ENCODE measurements at regions not wholly inside any gene's neighbourhood (a gene's known extent, or its start where the extent isn't known, plus 50 kb on each side); places are given as distances from the start of the nearest gene placed in this dataset.

DNA sequence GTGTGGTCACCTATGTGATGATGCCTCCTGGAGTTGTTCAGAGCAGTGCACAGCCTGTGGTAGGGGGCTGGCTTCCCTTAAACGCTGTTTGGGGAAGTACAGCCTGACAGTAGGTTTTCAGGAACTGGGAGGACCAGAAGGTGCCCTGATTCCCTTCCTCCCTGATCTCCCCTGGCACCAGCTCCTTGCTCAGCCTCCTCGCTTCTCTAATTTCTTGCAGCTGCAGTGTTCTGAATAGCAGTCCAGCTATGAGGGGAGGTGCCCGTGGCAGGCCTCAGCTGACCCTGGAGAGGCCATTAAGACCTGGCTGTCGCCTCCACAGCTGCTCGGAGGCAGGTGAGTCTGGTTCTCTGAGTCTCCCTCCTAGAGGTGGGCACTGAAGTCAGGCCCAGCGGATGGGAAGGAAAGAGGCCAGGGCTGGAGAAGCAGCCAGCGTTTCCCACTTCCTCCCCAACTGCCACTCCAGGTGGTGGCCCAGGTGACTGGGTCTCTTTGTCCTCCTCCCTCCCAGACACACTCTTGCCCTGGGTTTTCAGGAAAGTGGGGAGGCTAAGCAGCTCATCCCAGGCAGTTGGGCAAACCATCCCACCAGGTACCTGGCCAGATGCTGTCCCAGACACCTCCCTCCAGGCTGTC lies 52.0 kb upstream of the RPL11 start:
- no peak for DNase-seq (ENCODE audit: low read depth)

DNA sequence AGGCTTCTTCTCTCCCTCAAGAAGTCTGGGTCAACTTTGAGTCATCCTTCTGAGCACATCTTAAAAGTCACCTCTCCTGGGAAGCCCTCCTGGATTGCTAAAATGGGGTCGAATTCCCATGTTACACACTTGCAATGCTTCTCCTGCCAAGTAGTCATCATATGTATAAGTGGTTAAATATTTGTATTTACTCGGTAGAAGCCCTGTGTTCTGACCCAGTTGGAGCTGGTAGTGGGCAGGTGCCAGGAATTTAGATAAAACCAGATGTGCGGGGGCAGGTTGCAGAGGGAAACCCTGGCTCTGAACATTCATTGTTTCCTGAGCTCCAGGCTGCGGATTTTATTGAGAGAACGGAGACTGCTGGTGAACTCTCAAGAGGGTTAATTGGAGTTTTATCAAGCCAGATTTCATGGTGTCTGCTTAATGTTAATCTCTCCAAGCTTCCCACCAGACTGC lies 52.8 kb upstream of the RPL11 start:
- no peak for DNase-seq (ENCODE audit: low read depth)

DNA sequence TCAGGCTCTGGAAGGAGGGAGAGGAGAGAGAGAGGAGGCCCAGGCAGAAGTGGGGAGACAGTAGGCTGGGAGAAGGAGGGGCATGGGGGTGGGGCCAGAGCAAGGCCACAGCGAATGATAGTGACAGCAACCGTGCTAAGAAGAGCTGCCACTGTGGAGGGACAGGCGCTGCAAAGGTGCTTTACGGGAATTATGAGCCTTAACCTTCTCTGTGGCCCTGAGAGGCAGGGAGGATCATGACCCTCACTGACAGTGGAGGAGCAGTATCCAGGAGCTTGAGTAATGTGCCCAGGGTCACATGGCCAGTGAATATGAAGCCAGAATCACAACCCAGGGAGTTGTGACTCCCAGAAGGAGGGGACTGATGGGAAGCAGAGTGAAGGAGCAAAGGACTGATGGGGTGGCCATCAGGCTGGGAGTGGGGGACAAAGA lies 53.4 kb upstream of the RPL11 start:
- DNase-seq (ENCODE audit: low read depth): no peak

DNA sequence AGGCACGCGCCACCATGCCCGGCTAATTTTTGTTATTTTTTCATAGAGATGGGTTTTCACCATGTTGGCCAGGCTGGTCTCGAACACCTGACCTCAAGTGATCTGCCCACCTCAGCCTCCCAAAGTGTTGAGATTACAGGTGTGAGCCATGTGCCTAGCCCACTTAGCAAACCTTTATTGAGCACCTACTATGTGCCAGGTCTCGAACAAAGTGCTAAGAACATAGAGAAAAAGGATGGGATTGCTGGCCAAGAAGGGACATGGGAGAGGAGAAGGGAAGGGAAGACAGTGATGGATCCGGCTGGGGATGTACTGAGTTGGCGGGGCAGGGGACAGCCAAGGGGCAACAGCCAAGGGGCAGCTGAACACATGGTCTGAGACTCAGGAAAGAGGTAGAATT lies 55.6 kb upstream of the RPL11 start:
- DNase-seq (ENCODE audit: low read depth): no peak

DNA sequence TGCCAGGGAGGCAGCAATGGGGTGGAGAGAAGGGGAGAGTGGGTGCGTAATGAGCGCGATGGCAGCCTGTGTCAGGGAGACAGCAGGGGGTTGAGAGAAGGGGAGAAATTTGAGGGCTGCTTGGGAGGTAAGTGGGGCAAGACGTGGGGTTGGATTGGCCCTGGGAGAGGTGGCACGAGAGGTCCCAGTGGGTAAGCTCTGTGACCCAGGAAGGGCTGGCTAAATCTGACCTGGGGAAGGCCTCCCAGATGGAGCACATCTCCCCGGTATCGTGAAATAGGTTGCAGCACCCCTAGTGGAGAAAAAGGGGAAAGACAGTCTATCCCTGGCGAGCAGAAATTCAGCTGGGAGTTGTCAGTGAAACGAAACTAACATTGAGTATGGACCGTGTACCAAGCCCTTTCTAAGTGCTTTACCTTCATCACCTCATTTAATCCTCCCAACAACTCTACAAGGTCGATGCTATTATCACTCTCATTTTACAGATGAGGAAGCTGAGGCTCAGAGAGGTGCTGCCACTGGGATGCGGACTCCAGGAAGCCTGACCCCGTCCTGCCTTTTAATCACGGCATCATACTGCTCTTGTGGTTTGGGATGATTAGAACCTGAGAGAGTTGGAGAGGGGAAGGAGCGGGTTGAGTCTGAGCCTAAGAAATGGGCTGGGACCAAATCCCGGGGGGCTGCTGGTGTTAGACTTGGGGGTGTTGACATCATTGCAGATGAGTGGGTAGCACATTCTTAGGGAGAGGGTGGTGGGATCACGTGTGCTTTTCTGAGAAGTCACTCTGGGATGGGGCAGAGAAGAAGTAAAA lies 56.6 kb upstream of the RPL11 start:
- DNase-seq (ENCODE audit: low read depth): peak; percentile 73

DNA sequence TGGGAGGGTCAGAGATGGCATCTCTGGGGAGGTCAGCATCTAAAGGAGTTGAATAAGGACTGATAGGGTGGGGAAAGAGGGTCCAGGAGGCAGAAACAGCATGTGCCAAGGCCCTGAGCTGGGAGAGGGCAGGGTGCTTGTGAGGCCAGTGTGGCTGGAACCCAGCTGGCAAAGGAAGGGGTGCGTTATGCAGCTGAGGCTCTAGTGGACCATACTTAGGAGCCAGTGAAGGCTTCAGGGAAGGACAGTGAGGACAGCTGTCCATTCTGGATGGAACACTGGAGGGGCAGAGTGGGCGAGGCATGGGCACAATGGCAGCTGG lies 57.1 kb upstream of the RPL11 start:
- no peak for DNase-seq (ENCODE audit: low read depth)

DNA sequence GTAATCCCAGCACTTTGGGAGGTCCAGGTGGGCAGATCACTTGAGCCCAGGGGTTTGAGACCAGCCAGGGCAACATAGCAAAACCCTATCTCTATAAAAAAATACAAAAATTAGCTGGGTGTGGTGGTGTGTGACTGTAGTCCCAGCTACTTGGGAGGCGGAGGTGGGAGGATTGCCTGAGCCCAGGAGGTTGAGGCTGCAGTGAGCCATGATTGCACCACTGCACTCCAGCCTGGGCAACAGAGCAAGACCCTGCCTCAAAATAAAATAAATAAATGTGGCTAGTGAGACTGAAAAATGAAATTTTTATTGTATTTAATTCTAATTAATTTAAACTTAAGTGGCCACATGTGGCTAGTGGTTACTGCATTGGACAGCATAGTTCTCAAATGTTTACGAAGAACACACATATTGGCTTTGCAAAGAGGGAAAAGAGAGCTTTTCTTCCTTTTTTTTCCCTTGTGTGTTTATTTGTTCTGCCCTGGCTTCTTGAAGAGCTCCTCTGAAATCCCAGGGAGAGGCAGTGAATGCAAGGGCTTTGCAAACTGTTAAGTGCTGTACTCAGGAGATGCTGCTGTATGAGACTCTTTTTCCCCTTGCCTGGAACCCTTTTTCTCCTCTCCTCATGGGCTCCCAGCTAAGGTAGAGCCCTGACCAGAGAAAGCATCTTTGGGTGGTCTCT lies 59.0 kb upstream of the RPL11 start:
- no peak for DNase-seq (ENCODE audit: low read depth)

DNA sequence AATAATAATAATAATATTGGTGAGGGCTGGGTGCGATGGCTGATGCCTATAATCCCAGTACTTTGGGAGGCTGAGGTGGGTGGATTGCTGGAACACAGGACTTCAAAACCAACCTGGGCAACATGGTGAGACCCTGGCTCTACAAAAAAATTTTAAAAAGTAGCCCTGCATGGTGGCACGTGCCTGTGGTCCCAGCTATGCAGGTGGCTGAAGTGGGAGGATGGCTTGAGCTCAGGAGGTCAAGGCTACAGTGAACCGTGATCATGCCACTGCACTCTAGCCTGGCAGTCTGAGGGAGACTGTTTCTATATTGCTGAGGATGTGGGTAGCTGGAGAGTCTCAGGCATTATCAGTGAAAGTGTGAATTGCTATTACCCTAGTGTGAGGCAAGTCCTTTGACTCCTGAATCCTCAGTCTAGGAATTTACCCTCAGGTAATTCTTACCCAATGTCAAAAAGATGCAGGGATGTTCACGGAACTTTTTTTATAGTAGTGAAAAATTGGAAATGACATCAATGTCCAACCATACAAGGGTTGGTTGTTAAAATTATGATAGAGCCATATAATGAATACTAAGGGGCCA lies 61.8 kb upstream of the RPL11 start:
- no peak for DNase-seq (ENCODE audit: low read depth)

DNA sequence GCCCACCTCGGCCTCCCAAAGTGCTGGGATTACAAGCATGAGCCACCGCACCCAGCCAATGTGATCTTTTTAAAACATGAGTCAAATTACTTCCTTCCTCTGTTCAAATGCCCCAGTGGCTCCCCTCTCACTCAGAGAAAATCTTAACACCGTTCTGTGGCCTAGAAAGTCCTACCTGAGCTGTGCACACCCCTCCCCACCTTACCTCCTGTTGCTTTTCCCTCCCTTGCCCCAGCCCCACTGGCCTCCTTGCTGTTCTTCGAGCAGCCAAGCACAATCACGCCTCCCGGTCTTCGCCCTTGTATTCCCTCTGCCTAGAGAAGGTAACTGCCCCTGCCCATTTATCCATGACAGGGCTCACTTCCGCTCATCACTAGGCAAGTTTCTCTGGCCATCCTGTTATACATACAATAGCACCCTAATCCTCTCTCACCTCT lies 62.6 kb upstream of the RPL11 start:
- no peak for DNase-seq (ENCODE audit: low read depth)

DNA sequence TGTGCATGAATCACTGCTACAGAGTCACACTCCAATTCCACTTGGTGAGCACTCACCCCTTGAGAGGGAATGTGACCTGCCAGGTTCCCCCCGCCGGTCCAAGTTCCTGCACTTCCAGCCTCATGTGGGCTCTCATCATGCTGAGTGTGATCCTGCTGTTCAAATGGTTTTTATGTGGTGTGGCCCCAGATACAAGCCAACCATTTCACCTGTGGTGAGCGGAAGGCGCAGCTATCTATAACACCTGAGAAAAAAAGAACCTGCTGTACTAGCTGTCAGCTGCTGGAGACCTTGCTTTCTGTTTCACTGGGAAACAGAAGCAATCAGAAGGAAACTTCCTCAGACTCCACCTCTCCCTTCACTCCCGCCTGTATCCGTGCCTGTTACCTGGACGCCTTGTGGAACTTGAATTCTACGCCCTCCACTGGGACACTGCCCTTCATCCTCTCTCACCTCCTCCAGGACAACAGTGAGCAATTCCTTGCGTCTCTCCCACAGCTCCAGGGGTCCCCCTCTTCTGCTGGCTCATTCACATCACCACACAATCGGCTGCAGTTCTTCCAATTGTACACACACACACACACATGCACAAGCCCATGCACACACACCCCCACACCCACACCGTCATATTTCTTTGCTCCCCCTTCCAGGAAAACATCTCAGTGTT lies 64.4 kb upstream of the RPL11 start:
- no peak for DNase-seq (ENCODE audit: low read depth)

DNA sequence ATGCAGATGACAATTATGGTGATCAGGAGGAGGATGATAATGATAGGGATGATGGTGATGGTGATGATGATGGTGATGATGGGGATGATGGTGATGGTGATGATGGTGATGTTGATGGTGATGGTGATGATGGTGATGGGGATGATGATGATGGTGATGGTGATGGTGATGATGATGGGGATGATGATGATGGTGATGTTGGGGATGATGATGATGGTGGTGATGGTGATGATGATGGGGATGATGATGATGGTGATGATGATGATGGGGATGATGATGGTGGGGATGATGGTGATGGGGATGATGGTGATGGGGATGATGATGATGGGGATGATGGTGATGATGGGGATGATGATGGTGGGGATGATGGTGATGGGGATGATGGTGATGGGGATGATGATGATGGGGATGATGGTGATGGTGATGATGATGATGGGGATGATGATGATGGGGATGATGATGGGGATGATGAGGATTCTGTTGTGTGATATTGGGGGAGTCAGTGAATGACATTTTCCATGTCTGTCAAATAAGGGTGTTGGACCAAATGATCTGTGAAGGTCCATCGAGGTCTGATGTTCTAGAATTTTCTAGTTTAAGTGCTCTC lies 65.6 kb upstream of the RPL11 start:
- DNase-seq (ENCODE audit: low read depth): no peak

DNA sequence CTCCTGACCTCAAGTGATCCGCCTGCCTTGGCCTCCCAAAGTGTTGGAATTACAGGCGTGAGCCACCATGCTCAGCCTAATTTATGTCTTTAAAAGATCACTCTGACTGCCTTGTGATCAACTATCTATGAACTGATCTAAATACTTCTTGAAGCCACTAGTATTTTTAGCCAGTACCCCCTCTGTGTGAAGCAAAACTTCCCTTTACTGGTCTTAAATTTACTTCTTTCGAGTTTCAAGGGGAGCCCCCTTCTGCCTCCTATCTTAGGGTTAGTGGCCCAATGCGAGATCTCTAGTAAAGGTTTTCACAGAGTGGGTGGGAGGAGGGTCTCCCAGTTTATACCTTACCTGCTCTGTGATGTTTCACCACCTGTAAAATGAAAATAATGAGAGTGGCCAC lies 66.1 kb upstream of the RPL11 start:
- no peak for DNase-seq (ENCODE audit: low read depth)

DNA sequence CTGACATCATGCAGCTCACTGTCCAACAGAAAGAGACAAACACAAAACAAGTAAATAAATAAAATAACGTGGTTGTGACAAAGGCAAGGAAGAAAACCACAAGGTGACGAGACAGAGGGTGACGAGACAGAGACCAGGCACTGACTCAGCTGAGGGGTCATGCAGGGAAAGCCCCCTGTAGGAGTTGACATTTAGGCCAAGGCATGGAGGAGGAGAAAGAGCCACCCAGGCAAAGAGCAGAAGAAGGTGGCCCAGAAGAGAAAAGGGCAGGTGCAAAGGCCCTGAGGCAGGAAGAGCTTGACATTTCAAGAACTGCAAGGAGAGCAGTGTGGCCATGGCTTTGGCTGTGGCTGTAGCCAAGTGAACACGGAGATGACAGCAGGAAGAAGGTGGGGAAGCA lies 65.1 kb upstream of the ID3 start:
- DNase-seq (ENCODE audit: low read depth): no peak

DNA sequence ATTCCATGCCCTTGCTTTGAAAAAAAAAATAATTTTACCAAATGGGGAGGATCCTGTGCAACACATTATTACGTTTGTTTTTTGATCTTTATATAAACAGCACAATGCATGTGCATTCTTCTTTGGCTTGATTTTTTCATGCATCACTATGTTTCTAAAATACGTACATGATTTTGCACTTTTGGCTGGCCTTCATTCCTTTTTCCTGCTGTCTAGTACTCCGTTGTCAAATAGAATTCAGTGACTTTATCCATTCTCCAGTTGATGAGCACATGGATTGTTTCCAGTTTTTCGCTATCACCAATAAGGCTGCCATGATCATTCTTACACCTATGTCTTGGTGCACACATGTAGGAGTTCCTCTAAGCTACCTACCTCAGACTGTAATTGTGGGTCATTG lies 63.0 kb upstream of the ID3 start:
- DNase-seq (ENCODE audit: low read depth): no peak

DNA sequence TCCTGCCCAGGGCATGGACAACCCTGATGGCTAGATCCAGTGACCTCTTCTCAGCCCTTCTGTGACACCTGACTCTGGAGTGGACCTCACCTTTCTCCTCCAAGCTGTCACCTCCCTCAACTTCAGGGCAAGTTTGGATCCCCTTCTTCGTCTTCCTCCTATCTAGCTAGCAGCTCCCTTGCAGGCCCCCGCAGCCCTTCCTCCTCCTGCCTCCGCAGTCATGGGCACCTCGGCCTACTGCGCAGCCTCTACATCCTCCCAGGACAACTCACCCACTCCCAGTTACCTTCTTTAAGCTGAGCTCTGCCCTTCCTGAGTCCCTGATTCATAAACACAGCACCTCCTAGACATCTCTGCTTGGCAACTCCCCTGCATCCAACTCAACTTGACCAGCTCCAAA lies 61.3 kb upstream of the ID3 start:
- no peak for DNase-seq (ENCODE audit: low read depth)

DNA sequence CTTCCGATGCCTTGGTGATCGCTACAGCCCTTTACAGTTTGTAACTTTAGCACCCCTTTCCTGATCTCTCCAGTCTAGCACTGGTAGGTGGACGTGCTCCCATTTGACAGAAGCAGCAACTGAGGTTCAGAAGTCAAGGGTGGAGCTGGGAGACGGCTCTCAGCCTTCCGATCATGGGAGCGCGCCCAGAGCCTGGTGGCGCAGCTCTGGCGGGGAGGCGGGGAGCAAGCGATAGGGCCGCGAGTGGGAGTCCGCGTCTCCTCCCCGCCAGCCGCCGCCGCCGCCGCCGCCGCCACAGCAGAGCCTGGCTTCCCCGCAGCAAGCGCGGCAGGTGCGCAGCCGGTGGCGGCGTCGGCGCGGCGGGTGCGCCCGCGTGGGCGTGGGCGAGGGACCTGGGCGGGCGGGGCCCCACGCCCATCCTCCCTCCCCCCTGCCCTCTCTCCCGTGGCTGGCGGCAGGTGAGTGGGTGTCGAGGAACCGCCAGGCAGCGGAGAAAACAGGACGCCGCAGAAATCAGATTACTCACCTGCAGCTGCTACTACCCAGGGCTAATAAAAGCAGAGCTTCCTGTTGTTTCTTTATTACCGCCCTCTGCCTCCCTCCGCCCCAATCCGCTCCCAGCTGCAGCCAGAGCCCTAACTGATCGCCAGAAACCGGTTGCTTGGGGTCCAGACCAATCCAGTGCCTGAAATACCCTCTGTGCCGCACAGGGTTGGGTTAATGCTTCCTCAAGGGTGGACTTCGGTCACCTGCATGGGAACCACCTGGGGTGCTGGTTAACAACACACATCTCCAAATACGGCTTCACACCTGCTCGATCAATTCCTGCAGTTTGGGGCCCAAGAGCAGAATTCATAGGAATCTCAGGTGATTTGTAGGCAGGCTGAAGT lies 60.2 kb upstream of the ID3 start:
- no peak for DNase-seq (ENCODE audit: low read depth)

DNA sequence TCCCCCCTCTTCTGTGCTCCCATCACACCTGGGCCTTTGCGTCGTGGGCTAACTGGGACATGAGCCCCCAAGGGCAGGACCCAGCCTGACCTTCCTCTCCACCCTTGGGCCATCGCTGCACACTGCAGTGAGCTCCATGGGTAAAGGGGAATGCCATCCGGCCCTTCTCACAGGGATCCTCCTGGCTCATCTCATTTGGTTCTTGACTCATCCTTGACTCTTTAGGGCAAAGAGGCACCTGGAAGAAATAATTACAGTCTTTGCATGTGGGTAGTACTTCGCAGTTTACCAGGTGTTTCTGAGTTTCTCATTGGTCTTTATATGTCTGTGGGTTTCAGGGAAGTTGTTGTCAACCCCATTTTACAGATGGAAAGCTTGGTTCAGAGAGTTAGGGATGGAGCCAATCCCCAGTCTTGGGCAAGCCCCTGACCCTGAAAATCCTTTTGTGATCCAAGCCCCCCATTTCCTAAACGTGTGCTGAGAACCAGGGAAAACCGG lies 59.3 kb upstream of the ID3 start:
- no peak for DNase-seq (ENCODE audit: low read depth)

DNA sequence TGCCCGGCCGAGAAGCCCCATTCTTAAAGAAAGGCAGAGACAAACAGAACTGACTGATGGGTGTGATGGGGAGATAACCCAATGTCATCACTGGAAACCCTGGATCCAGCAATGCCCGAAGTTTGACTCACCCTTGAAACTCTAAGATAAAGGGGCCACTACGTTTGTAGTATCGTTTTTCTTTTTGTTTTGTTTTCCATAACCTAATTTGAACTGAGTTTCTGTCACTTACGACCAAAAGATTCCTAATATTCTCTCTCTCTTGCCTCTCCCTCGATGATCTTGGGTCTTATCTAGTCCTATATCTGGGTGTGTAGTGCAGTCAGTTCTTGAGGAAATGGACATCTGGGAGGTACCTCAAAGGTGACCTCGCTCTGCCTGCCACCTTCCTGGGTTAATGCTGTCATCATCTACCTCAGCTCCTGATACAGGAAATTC lies 57.8 kb upstream of the ID3 start:
- DNase-seq (ENCODE audit: low read depth): no peak

DNA sequence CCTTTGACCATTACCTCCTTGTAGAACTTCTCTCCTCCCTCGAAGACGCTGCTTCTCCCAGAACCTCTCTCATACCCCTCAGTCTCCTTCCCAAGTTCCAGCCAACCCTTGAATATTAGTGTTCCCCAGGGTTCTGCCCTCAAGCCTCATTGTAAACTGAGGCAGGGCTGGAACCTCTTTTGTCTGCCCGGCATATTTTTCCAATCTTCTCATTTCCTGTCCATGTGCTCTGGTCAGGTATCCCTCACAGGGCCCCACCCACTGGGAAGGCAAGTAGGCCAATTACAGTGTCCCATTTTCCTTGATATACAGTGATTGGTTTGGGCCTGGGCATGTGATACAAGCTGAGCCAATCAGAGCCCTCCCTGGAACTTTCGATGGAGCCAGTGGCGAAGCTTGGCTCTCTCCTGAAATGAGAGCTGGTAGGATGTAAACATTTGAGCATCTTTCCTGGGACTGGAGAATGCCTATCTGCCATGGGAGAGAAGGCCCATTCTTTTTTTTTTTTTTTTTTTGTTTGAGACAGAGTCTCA lies 57.1 kb upstream of the ID3 start:
- DNase-seq (ENCODE audit: low read depth): no peak

DNA sequence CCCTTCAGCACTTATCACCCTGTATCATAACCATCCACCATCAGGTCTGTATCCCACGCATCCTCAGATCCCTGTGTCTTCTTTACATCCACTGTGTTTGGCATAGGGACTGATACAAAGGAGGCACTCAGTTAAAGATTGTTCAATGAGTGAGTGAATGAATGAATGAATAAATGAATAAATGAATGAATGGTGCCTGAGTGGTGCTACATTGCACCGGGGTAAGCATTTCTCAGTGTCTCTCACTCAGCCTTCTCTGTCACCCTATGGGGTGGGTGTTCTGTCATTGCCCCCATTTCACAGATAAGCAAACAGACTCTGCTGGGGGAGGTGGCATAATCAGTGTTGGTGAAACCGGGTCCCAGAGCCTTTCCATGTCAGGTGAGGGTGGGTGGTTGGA lies 56.6 kb upstream of the ID3 start:
- DNase-seq (ENCODE audit: low read depth): no peak

Data from iris pigment epithelial cell (primary cell).